NCI-H1048 (cell line): ENCODE measurements at regions not wholly inside any gene's neighbourhood (a gene's known extent, or its start where the extent isn't known, plus 50 kb on each side); places are given as distances from the start of the nearest gene placed in this dataset.

ENCODE experiments used
- DNase-seq: peaks from one replicate; lab custom pipeline; 2025; lab: John Stamatoyannopoulos, UW

DNA sequence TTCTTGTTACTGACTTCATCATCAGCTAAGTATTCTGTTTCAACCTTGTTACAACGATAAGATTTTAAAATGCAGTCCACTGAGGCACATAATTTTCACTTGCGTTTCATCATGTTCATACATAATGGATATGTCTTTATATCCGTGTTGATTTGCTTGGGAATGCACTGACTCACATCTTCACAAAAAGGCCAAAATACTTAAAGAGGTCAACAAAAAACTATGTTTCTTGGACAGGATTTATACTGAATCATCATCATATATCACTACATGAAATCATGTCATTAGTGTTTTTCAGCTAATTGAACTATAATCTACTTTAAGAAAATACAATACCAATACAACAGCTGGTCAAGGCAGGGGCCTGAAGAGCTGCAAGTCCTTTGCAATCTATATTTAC, 324.5 kb upstream of the KLF6 start:
- no peak for DNase-seq

DNA sequence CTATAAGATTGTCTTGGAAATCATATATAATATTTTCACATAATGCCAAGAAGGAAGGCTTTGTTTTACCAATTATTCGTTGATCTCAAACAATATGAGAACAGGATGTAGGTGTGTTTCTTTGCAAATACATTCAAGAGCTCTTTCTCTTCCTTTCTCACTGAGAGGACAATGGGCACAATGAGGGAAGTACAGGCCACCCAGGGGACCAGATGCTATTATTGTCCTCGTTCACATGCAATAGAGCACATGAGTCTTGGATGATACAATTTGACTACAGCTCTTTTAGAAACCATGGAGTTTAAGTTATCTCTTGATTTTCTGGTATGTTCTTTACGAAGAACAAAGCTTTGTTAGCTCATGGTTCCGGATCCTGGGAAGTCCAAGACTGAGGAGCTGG, 323.7 kb upstream of the KLF6 start:
- no peak for DNase-seq

DNA sequence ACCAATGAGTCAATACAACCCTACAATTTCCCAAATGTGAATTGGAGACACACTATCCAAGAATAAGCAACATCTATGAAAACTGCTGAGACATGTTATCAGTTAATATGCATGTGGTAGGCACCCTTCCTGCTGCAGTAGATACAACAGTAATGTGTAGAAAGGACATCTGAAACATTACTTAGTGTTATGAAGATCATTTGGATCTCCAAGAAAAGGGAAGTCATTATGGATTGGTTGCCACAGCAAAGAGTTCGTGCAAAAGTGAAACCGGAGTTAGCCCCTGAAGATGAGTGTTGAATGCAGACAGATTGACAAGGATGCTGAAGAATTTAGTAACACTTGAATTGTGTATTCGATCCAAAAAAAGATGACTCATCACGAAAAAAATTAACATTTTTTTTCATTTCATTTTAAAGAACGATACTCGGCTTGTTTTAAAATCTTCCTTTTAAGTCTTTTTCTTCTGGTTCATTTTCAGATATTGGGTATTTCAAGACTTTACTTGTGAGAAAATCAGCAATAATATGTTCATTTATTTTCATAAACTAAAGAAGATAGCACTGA, 322.4 kb upstream of the KLF6 start:
- DNase-seq: no peak

DNA sequence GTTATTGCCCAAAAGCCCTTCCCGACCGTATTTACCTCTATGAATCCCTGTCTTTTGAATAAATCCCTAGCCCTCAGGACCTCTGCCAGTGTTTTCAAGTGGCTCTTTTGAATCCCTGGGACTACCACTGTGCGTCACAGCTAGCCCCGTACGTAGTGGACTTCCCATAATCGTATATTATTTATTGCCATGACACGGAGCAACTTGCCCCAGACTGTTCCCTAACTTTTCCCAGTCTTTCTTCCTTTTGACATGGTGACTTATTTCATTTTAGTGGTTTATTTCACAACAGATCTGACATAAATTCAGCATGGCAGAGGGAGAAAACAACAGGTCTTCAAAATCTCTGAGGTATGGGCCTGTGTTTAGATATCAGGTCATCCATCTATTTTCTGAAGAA, 318.6 kb upstream of the KLF6 start:
- no peak for DNase-seq

DNA sequence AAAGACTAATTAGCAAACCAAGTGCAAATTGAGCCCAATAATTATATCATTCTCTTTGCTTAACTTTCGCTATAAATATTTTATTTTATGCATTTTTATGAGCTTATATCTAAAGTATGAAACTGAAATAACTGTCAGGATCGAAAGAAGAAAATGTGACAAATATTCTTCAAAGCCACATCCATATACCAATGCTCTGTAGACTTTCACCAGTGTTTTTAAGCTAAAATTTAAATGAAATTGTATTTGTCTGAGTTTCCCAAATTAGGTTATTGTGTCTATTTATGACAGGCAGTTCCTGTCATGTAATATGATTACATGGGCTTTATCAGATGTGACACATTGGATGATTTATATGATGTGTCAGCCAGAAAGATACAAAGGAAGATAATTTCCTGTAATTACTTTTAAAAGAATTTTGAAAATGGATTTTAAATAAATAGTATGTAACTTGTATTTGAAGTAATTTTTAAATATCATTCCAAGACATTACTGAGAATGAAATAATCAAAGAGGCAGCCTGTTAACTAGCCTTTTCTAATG, 317.9 kb upstream of the KLF6 start:
- DNase-seq: no peak

DNA sequence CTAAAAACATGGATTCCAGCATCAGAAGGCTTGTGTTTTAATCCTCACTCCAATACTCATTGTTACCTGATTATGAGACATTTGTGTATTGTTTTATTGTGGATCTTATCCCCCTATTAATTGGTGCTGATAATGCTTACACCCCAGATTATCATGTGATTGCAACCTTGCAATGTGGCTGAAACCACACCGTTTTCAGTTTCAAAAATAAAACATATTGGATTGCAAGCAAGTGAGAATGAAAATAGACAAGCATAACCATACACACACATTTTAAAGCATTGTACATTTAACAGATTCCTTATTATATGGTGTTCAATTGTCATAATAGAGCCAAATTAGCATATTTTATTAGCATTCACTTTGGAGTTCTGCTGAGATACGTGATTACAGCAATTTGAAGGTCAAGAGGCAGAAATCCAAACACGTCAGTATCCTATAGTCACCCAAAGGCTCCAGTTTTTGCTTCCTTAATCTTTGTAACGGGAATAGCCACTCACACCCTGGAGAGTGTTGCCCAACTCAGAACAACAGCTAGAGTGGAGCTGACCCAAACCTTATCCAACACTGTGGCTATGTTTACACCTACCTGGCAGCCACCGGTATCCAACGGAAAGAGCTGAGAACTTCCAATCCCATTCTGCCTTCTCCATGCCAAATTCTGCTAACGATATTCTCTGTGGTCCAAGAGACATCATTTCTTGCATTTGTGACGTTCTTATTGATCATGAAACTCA, 317.1 kb upstream of the KLF6 start:
- DNase-seq: no peak

DNA sequence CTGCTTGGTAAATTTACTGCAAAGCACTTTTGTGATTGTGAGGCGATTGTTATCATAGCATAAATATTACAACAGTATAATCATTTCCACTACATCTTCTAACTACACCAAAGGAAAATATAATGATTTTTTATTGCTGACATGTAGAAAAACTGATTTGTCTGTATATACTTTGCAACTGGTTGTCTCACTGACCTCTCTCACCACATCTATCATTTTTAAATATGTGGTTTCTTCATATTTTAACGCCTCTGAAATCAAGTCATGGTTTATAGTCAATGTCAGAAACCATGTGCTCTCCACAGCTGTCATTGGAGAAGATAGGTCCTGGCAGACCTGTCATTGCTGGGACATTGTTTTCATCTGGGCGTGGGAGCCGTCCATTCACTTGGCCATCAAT, 315.4 kb upstream of the KLF6 start:
- no peak for DNase-seq

DNA sequence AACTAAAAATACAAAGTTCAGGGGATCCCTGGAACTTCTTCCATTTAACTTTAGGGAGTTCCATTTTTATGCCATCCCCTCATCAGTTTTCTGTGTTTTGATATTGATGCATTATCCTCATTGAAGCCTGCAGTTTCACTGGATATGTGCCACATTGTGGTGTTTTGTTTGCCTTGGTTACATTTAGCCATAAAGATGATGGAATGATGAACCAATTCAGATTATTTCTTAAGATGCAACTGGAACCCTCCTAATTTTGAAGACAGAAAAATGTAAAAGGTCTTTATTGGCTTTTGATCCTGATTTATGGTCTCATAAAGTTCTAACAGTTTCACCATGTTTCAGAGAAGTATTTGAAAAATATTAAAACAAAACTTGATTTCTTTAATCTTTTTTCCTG, 314.2 kb upstream of the KLF6 start:
- no peak for DNase-seq

DNA sequence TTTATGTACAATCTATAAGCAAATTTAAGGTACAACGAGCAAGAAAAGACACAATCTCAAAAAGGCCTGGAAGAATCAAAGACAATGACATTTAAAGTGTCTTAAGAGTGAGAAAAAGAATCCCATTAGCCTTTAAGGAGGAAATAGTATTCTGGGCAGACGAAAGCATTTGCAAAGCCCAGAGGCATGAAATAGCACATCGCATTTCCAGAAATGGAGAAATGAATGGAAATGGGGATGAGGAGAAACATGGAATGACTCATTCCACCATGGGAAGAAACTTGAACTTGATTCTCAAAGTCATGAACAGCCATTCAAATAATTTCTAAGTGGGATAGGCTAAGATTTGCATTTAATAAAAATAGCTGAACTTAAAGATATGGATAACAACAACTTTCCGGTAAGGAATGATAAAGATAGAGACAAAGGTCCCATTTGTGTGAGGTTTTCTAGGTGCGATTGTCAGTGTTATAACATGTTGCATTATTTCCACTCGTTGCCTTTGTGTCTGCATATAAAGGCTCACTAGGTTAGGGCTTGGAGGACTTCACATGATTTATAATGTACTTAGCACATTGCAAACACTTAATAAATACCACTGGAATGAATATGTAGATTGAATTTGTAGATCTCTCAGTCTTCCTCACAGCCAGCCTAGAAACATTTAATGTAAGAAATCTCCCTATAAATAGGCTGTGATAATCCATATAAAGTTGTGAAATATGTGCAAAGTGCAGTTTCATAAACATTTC, 310.3 kb upstream of the KLF6 start:
- DNase-seq: no peak

DNA sequence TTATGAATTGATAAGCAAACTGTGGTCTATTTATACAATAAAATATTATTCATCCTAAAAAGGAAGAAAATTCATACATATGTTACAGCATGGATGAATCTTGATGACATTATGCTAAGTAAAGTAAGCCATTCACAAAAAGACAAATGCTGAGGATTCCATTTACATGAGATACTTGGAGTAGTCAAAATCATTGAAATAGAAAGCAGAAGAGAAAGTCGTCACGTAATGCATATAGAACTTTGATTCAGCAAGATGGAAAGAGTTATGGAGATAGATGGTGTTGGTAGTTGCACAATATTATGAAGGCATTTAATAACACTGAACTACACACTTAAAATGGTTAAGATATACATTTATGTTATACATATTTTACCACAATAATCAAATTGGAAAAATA, 309.7 kb upstream of the KLF6 start:
- no peak for DNase-seq

DNA sequence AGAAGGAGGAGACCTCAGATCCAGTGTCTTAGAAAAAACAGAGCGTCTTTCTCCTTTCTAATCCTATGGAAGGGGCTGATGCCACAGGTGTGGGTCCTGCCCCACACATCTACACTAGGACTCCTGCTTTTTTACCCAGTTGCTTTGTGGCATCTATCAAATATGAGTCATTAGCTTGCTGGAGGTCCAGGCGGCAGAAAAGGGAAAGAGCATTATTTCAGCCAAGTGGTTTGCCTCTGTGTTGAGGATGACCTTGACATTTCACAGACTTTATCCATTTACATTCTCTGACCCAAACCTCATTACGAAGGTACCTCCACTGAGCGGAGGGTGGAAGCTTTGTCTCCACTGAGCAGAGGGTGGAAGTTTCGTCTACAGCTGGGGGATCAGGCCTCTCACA, 308.4 kb upstream of the KLF6 start:
- DNase-seq: no peak

DNA sequence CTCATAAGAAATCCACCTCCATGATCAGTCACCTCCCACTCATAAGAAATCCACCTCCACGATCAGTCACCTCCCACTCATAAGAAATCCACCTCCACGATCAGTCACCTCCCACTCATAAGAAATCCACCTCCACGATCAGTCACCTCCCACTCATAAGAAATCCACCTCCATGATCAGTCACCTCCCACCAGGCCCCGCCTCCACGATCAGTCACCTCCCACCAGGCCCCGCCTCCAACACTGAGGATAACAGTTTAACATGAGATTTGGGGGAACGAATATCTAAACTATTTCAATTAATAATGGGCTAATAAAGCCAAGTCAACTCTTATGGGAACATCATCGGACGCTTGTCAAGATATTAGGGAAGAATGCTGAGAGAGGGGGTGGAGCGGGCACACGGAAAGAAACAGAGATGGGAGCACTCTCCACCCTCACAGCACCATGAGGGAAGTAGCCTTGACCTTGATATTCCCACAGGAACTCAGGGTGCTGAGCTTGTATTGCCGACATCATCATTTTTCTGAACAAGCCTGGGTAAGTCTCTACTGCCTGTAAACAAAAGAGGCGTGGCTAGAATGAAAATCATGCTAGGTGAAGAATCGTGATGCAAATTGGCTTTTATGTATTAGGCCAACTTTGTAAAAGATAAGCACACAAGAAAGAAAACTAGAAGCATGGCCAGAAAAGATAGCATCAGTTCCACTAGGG, 303.5 kb upstream of the KLF6 start:
- DNase-seq: no peak

DNA sequence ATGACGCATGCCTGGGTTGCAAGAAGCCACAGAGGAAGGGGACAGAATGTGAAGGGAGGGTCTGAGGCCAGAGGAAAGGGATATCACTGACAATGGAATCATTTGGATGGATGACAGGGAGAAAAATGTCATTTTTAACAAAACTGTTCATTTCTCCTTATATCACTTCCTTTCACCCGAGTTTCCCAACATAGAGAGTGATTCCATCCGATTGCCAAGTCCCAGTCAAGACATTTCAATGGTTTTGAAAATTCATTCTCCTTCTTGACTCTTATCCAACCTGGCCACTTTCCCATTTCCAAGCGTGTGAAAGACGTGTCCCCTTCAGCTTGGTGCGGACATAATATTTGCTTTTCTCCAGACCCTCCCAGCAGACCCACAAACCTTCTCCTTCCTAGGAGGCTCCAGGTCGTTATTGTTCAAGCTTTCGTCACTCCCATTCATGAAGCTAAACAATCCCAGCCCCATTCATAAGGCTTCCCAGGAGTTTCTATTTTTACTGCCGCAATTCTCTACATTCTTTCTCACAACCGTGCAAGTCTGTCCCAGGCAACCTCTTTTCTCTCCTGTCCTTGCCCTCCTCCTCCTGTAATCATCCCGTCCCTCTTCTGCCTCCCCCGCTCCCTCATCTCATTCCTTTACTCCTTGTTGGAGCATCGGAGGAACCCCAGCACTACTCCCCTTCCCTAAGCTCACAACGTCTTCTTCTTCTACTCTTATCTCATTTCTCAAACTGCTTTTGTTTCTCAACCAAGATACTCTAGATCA, 301.3 kb upstream of the KLF6 start:
- no peak for DNase-seq

DNA sequence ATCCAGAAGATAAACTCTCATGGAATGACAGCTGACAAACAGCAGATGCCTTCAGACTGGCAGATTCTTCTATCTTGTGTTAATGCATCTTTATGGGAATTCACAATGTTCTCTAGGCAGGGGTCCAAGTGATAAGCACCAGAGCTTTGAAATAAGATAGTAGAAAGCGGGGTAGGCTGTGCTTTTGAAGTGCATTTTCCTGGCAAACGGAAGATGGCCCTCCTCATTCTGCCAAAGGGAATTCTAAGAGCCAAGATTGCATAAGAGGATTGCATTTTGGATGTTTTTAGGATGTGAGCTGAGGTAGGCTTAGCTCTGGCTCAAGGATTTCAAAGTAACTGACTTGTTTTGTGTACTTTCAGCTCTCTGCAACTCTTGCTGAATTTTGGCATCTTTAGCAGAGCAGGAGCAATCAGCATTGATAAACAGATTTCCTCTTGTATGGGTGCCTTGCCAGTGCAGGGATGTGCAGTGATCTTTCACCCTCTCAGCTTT, 298.5 kb upstream of the KLF6 start:
- no peak for DNase-seq

DNA sequence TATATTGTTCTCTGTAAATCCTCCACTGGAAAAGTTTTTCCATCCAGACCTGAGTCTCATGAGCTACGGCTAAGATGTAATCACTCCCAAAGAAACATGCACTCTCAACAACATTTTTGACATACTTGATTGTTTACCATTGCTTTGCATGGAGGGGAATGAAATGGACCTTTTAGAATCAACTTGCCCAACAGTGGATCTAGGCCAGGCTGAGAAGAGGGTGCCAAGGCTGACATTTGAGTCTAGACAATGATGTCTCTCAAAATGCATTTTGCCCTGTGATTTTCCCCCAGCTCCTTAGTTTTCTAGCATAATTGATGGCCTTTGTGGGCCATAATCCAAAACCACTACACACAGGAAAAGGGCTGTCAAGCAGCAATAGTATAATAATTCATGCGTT, 297.9 kb upstream of the KLF6 start:
- no peak for DNase-seq

DNA sequence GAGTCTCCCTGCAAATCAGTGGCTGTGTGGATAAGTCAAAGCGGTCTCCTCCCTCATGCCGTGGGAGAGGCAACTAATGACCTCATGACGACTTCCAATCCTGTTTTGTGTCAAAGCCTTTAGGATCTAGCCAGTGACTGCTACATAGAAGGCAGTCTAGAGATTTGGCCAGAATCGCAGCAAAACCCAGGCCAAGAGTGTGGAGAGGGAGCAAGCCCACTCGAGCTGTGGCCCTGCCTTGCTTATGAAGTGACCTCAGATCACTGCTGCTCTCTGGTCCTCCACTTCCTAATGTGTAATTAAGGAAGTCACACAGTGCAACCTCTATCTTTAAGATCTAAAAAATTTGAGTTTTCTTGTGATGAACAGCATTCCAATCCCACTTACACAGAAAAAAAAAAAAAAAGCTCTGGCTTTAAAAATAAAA, 296.7 kb upstream of the KLF6 start:
- DNase-seq: no peak

DNA sequence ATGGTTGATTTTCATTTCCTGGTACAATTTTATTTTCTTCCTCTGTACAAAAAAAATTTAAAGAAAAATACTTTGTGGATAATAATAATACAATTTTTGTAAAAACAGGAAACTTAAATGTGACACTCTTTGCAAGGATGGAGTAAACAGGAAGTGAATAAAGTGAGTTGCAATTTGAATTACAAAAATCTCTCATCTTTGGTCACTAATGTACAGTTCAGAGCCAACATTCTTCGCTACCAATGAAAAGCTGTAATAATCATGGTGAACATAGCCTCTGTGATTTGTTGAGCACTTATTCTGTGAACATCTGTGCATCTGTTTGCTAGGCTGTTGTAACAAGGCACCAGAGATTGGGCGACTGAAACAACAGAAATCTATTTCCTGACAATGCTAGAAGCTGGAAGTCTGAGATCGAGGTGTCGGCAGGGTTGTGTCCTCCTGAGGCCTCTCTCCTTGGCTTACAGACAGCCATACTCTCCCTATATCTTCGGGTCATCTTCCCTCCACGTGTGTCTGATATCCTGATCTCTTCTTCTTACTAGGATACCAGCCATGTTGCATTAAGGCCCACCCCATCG, 295.3 kb upstream of the KLF6 start:
- no peak for DNase-seq

DNA sequence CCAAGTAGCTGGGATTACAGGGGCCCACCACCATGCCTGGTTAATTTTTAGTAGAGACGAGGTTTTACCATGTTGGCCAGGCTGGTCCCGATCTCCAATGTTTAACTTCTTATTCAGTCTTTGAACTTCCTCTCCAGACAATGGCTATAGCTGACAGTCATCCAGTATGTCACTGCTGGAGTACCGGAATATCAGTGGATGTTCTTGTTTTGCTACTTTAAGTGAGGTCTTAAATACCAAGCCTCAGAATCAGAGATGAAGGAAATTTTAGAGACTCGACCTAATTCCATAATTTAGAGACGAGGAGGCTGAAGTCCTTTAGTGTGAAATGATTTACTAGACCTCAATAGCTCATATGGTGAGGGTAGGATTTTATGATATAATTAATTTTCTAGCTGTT, 294.8 kb upstream of the KLF6 start:
- no peak for DNase-seq

DNA sequence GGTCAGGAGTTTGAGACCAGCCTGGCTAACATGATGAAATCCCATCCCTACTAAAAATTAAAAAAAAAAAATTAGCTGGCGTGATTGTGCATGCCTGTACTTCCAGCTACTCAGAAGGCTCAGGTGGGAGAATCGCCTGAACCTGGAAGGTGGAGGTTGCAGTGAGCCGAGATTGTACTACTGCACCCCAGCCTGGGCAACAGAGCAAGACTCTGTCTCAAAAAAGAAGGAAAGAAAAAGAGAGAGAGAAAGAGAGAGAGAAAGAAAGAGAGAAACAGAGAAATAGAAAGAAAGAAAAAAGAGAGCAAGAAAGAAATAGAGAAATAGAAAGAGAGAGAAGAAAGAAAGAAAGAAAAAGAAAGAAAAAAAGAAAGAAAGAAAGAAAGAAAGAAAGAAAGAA, 292.8 kb upstream of the KLF6 start:
- no peak for DNase-seq

DNA sequence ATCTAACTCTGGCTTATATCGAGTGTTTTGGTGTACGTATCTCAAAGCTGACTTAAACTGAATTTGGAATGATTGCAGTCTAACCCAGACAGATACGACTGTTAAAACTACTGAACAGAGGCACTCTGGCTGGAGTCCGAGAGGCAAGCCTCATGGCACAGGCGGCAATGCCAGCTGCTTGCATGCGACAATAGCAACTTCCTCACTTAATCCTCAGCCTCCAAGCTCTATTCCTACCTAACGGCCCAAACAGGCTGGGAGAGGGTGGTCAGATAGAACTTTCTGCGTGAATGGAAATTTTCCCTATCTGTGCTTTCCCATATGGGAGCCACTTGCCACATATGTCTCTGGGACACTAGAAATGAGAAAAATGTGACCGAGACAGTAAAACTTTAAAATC, 292.0 kb upstream of the KLF6 start:
- DNase-seq: no peak

DNA sequence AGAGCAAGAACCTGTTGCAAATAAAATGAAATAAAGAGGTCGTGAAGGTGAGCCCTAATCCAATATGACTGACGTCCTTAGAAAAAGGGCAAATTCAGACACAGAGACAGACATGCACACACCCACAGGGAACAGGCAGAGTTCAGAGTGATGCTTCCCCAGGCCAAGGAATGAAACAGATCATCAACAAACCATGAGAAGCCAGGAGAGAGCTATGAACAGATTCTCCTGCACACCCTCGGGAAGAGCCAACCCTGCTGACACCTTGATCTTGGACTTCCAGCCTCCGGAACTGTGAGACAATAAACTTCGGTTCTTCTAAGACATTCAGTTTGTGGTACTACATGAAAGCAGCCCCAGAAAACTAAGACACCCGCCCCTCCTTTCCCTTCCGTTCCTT, 290.4 kb upstream of the KLF6 start:
- no peak for DNase-seq
